ENCODE measurements at regions not wholly inside any gene's neighbourhood (a gene's known extent, or its start where the extent isn't known, plus 50 kb on each side); places are given as distances from the start of the nearest gene placed in this dataset.
"Not testable (repeated sequence)": the region's sequence is repeated elsewhere in the genome, so short reads cannot be mapped to it uniquely, and the experiment has no call there.

- DNase-seq, result not testable (repeated sequence)
Observed at GRCh38 chr16:29177888-29178726, 193.3 kb downstream of the LAT start.

DNA sequence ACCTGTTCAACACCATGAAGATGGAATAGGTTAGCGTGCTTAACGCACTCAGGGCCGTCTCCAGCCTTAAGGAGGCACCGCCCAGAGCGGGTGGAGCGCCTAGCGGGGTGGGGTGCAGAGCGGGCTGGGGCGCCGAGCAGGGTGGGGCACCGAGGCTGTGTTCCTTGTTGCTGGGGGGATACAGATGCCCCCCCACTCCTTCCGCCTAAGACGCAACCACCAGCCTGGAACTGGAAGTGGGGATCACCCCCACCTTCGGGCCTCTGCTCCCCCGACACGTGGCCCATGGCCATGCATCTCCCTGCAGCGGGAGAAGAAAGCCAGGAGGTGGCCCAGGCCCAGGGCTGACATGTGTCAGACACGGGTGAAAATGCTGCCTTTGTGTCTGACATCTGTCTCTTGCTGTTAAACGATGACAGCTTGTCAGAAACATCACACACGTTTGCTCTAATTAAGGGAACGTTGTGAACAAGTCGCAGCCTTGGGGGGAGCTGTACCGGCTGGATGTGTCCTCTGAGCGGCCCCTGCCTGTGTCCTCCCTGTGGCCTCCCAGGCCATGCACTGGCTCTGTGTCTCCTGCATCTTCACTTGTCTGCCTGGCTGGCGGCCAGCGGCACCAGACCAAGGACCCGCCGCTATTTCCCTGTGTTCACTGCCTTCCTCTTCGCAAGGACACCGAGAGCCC, 192.5 kb downstream of the LAT start:
- DNase-seq, result not testable (repeated sequence)

- DNase-seq, result not testable (repeated sequence)
Observed at GRCh38 chr16:29176822-29177202, 192.0 kb downstream of the LAT start.

GRCh38 chr16:29176154-29176470, 191.3 kb downstream of the LAT start:
- not testable (repeated sequence) for DNase-seq

DNA sequence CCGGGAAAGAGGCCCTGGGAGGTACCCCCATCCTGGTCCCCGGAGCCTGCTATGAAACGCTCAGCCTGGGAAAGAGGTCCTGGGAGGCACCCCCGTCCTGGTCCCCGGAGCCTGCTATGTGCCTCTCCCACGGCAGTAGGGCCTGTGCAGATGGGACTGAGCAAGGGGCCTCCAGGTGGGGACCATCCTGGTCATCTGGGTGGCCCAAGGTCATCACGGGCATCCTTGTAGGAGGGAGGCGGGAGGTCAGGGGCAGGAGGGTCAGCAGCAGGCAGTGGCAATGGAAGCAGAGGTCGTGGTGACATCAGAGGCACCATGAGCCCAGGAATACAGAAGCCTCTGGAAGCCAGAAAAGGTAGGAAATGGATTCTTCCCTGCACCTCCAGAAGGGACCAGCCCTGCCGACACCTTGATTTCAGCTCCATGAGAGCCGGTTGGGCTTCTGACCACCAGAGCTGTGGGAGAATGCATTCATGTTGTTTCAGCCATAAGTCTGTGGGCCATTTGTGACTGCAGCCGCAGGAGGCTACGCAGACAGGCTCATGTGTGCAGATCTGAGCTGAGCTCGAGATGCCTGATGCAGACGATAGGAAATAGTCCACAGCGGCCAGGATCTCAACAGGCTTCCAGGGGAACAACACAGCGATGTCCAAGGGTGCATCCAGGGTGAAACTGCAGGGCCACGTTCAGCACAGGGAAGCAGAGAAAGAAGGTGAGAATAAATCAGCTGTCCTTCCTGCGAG, 190.7 kb downstream of the LAT start:
- not testable (repeated sequence) for DNase-seq

- peak; percentile 96 for DNase-seq
Observed at GRCh38 chr16:29173371-29174305, 188.8 kb downstream of the LAT start.

DNA sequence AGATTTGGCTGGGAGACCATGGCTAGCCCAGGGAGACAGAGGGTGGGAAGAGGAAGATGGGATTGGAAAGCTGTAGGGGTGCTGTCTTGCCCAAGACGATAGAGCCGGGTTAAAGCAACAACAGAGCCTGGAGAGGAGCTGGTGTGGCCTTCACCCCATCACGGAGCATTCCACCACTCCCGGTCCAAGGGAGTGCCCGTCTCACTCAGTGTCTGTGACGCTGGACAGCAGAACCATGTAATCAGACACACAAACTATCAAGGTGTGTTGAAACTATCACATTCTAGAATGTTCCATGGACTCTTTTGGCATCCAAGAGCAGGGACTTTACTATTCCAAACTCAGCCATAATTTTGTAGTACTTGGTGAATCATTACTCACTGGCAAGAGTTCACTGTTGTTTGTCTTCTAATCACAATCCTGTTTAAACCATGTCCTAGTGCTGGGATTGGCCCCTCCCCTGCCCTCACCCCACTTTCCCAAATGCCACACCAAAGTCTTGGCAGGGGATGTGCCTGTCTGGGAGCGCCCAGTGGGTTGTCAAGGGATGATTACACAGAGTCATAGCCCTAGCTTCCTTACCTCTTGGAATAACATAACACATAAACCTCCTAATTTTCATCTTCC, 187.4 kb downstream of the LAT start:
- not testable (repeated sequence) for DNase-seq

DNA sequence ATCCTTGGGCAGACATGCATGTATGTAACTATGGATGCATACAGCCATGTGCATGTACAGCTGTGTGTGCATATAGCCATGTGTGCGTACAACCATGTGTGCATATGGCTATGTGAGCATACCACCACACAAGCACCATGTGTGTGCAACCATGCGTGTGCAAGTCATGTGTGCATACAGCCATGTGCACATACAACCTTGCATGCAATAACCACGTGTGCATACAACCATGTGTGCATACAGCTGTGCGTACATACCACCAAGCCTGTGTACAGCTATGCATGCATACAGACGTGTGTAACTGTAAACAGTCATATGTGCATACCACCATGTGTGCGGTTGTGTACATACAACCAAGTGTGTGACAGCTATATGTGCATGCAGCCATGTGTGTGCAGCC, 186.4 kb downstream of the LAT start:
- not testable (repeated sequence) for DNase-seq

GRCh38 chr16:29170393-29171119, 185.7 kb downstream of the LAT start:
- DNase-seq, result not testable (repeated sequence)

GRCh38 chr16:29169295-29169994, 184.6 kb downstream of the LAT start:
- DNase-seq, result not testable (repeated sequence)

- DNase-seq, result peak; percentile 33
Observed at GRCh38 chr16:29168515-29169259, 183.8 kb downstream of the LAT start.

DNA sequence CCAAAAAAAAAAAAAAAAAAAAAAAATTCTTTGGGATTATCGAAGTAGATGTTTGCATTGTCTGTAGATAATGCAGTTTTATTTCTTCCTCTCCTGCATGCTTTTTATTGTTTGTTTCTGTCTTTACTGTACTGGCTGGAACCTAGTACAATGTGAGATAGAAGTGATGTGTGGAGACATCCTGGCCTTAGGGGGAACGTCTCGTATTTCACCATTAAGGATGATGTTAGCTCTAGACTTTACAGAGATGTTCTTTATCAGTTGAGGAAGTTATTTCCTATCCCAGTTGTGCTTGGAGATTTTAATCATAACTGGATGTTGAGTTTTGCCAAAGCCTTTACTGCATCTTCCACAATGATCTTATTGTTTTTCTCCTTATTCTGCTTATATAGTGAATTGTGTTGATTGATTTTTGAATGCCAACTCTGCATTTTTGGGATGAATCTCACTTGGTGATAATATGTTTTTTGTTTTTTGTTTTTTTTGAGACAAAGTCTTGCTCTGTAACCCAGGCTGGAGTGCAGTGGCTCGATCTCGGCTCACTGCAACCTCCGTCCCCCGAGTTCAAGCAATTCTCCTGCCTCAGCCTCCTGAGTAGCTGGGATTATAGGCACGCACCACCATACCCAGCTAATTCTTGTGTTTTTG, 179.7 kb downstream of the LAT start:
- not testable (repeated sequence) for DNase-seq

- DNase-seq, result not testable (repeated sequence)
Observed at GRCh38 chr16:29160171-29160570, 175.3 kb downstream of the LAT start.

GRCh38 chr16:29159603-29160002, 174.8 kb downstream of the LAT start:
- DNase-seq, result not testable (repeated sequence)

GRCh38 chr16:29158785-29159184, 173.9 kb downstream of the LAT start:
- DNase-seq, result no peak

DNA sequence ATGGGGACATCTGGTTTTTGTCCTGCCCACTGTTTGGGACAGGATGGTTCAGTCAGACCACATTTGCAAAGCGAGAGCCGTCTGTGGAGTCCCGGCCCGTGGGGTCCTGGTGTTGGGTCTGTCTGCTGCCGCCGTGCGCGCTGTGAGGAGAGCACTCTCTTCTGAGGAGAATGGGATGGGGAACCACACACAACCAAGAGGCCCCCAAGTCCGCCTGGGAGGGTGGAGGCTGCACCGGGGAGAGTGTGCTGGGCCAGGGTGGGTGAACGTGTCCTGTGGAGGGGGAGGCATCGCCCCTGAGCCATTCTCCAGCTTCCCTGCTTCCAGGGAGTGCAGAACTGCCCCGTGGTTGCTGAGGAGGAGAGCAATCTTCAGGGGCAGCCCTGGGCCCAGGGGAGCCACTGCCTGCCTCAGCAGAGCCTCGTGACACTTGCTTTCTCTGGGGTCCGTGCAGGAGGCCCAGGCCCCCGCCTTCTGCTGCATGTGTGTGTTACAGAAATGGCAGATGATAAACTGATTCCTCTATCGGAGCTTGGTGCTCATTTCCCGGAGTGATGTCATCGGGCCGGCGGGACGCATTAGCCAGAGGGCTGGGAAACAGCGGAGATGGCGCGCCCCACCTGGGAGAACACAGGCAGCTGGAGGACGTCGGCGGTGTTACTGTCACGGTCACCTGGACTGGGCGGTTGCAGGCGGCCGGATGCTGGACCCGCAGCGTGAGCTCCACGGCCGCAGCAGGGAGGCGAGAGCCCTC, 173.4 kb downstream of the LAT start:
- not testable (repeated sequence) for DNase-seq

DNA sequence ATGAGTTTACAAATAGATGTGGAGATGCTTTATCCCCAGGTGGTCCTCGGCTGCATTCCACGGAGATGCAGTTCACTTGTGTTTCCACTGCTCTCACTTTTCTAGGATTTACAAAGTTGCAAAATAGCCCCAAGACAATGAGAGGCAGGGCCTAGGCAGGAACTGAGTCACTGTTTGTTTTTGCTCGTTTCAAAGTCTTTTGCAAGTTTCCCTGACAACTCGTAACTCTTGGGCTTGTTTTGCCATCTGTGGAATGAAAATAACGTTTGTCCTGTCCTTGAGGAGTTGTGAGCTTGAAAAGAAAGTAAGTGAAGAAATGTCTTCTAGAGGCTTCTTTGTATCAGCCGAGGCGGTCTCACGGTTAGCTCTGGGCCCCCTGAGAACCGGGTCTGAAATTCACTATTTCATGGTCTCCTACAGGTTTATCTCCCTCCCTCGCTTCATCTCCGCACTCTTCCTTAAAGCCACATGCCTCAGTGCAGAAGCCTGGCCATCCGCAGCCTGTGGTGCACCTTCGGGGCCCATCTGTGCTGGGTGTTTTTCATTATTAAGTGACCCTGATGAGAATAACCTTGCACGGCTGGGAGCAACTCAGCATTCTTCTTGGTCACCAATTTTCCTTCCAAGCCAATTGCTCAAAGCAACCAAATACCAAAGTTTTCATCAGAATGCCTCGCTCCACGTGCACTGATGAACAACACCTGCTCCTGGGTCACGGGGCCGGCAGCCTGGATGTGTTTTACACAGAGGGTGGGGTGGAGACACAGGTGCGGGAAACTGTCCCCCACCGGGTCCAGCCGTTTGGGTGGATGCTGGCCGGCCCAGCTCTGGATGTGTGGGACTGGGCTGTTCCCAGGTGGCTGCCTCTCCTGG, 172.4 kb downstream of the LAT start:
- peak; percentile 97 for DNase-seq

Measured in MV-4-11 (cell line).